KOPT-K1 (cell line): ENCODE measurements at regions not wholly inside any gene's neighbourhood (a gene's known extent, or its start where the extent isn't known, plus 50 kb on each side); places are given as distances from the start of the nearest gene placed in this dataset.

Source experiments
- H3K27ac ChIP-seq: fragments of 200-600 bp; sonication (generic); 2 replicates; pipeline ENCODE4 v1.5.1; 2016; ENCODE audit warnings: antibody characterized with exemption, mild to moderate bottlenecking, low read depth, low read length; ENCODE audit not compliant: poor library complexity, severe bottlenecking
- H3K36me3 ChIP-seq: fragments of 200-600 bp; sonication (generic); 2 replicates; pipeline ENCODE4 v1.5.1; 2017; ENCODE audit warnings: antibody characterized with exemption, mild to moderate bottlenecking, low read length, moderate library complexity; ENCODE audit not compliant: insufficient read depth
- H3K9me3 ChIP-seq: fragments of 200-600 bp; sonication (generic); 2 replicates; pipeline ENCODE4 v1.5.1; 2017; ENCODE audit warnings: antibody characterized with exemption, low read length, mild to moderate bottlenecking; ENCODE audit not compliant: insufficient read depth, poor library complexity, severe bottlenecking

GRCh38 chr5:74031536-74031935, 405.5 kb downstream of the ARHGEF28 start:
- Histone ChIP-seq H3K27ac (no peak overlapping the region), H3K36me3 (no peaks in the 10 kb centered on the region)

DNA sequence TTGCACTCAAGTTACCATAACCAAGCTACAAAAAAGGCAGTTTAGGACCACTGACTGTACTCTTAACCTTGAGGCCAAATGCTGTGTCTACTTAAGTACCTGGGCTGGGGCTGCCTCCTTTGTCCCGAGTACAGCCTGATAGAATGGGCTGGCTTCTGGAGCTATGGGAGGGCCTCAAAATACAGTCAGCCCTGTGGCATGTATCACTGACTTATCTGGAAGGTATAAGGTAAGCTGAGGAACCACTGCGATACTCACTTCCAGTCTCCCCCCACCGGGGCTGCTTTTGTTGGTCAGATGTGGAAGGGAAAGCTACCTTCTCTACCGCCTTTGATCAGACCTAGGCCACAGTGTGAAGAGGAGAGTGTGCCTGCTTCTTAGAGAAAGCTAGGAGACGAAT, 404.8 kb downstream of the ARHGEF28 start:
- Histone ChIP-seq H3K9me3 (no peaks in the 10 kb centered on the region), H3K27ac (no peak overlapping the region)

More at GRCh38 chr5:74031536-74031935, 405.5 kb downstream of the ARHGEF28 start:
- no peaks in the 10 kb centered on the region for H3K9me3 ChIP-seq

DNA sequence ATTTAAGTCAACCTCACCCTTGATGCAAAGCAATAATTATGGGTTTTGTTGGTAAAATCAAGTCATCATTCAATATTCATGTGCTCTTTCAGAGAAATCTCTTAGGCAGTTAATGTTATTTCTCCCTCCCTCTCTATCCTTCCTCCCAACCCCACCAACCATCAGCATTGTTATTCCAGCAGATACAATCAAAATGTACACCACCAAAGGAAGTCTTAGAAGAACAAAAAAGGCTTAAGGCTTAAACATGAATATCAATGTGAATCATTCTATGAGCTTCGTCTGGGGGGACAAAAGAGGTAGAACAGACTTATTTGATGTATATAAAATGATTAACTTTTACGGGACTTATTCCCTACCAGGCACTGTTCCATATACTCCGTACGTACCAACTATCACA, 404.4 kb downstream of the ARHGEF28 start:
- no peak overlapping the region for H3K27ac ChIP-seq
- no peaks in the 10 kb centered on the region for H3K36me3 ChIP-seq
- no peaks in the 10 kb centered on the region for H3K9me3 ChIP-seq

More for the DNA sequence above, 404.8 kb downstream of the ARHGEF28 start:
- no peaks in the 10 kb centered on the region for H3K36me3 ChIP-seq

- no peaks in the 10 kb centered on the region for H3K9me3 ChIP-seq
- H3K36me3 ChIP-seq: no peaks in the 10 kb centered on the region
- no peak overlapping the region for H3K27ac ChIP-seq
These were observed 403.0 kb downstream of the ARHGEF28 start for GRCh38 chr5:74028976-74029375.

DNA sequence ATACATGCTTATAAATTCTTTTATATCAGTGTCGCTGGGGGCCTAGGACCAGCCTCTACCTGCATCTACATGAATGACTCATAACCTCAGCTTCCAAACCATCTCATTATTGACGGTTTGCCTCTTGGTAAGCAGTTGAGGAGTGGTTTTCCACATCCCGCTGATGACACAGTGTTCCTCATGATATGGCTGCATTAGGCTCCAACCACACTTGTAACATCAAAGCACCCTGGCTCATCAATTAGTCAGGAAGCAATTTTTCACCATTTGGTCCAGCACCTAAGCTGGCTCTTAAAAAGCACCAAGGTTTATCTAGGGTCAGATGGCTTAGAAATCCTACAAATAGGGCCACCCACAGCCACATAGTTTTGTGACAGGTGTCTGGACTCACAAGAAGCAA, 402.4 kb downstream of the ARHGEF28 start:
- H3K36me3 ChIP-seq: no peaks in the 10 kb centered on the region
- no peak overlapping the region for H3K27ac ChIP-seq
- H3K9me3 ChIP-seq: no peaks in the 10 kb centered on the region

- no peaks in the 10 kb centered on the region for H3K9me3 ChIP-seq
- H3K36me3 ChIP-seq: no peaks in the 10 kb centered on the region
- no peak overlapping the region for H3K27ac ChIP-seq
These were observed 401.8 kb downstream of the ARHGEF28 start for GRCh38 chr5:74027732-74028338.

- Histone ChIP-seq H3K36me3 (no peaks in the 10 kb centered on the region), H3K27ac (no peak overlapping the region), H3K9me3 (no peaks in the 10 kb centered on the region)
These were observed 400.3 kb downstream of the ARHGEF28 start for GRCh38 chr5:74026310-74026709.

DNA sequence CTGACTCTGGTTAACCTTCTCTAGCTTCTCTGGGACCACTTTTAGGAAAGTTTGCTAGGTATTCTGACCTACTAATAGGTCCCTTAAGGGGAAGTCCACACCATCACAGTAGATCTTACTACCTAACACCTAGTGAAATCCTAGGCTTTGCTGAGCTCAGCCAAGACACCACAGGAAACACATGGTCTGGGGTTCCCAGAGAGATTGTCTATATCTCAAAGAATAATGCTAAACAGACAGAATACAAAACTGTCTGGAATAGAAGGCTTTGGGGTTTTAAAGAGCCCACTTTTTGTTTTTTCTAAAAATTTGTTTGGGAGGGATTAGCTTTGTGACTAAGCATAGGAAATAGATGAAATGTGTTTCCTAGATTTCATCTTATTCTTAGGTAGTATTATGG, 395.1 kb downstream of the ARHGEF28 start:
- no peaks in the 10 kb centered on the region for H3K36me3 ChIP-seq
- H3K9me3 ChIP-seq: no peaks in the 10 kb centered on the region
- H3K27ac ChIP-seq: no peak overlapping the region

DNA sequence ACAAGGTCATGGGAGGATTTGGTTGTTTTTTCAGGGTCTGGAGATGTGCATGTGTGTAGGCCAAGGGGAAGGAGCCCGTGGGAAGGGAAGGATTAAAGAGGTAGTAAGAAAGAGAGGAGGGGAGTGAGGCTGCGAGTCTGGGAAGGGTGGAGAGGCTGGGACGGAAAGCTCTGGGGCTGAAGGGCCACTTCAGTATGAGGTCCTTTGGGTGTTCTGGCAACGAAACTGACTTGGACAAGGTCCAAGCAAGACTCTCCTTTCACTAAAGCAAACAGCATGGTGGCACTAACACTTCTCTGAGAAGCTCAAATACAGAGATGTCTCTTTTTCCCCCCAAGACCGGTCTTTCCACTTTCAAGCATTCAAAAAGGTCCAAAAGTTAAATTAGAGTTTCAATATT, 394.5 kb downstream of the ARHGEF28 start:
- no peaks in the 10 kb centered on the region for H3K36me3 ChIP-seq
- H3K9me3 ChIP-seq: no peaks in the 10 kb centered on the region
- no peak overlapping the region for H3K27ac ChIP-seq

- Histone ChIP-seq H3K36me3 (no peaks in the 10 kb centered on the region), H3K9me3 (no peaks in the 10 kb centered on the region), H3K27ac (no peak overlapping the region)
These were observed 393.9 kb downstream of the ARHGEF28 start for GRCh38 chr5:74019923-74020322.

DNA sequence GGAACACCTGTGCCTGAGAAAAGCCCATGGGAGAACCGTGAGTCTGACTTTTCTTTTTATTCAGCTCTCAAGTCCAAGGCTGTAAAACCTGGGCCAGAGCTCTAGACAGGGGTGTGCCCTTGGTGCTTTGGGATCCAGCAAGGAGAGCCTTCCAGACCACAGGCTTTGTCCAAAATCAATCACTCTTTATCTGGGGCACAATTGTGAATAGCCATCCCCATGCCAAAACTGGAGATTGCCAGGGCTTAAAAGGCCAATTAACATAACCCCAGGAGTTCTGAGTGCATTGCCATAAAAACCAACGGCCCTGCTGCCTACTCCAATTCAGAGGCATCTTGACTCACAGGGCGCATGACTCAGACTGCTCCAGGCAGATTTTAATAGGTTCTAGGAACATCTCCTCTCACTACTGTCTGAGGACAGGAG, 391.8 kb downstream of the ARHGEF28 start:
- no peaks in the 10 kb centered on the region for H3K9me3 ChIP-seq
- no peak overlapping the region for H3K27ac ChIP-seq
- no peaks in the 10 kb centered on the region for H3K36me3 ChIP-seq

DNA sequence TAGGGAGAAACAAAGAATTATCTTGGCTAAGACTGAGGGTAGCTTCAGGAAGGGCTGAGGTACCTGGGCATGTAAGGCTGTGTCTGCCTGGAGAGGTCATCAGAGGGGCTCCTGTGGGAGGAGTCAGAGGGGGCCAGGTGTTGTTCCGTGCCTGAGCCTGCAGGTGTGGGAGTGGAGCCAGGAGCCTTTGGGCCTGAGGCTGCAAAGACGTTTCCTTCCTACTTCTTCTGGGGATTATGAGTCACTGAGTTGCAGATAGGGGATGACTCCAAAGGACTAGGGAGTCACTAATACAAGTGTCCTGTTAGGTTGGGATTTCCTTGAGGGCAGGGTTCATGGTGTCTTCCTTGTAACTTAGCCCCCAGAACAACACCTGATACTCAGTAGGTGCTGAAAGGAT, 391.1 kb downstream of the ARHGEF28 start:
- Histone ChIP-seq H3K36me3 (no peaks in the 10 kb centered on the region), H3K27ac (no peak overlapping the region), H3K9me3 (no peaks in the 10 kb centered on the region)

- H3K27ac ChIP-seq: no peak overlapping the region
- no peaks in the 10 kb centered on the region for H3K36me3 ChIP-seq
- H3K9me3 ChIP-seq: no peaks in the 10 kb centered on the region
These were observed 390.4 kb downstream of the ARHGEF28 start for GRCh38 chr5:74016373-74016772.

DNA sequence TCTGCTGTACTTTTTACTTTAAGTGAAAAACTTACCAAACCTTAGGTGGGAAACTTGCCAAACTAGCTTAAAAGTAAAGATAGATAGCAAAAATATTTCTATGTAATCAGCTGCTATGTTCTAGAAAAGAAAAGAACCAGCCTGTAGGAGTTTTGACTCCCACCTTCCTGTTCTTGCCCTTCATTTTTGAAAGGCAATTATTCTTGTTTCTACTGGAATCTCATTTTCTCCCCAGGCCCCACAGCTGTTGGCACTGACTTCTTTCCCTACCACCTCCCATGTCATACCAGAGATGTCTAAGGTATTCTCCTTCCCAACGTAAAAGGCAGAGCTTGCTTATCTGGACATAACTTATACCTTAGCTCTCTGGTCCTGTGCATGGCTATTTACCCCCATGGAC, 389.7 kb downstream of the ARHGEF28 start:
- Histone ChIP-seq H3K36me3 (no peaks in the 10 kb centered on the region), H3K9me3 (no peaks in the 10 kb centered on the region), H3K27ac (no peak overlapping the region)

GRCh38 chr5:74013222-74013621, 387.2 kb downstream of the ARHGEF28 start:
- Histone ChIP-seq H3K9me3 (no peaks in the 10 kb centered on the region), H3K27ac (no peak overlapping the region), H3K36me3 (no peaks in the 10 kb centered on the region)

- Histone ChIP-seq H3K9me3 (no peaks in the 10 kb centered on the region), H3K27ac (no peak overlapping the region), H3K36me3 (no peaks in the 10 kb centered on the region)
These were observed 383.5 kb downstream of the ARHGEF28 start for GRCh38 chr5:74009502-74009901.
